PC-9 (cell line): ENCODE measurements at regions not wholly inside any gene's neighbourhood (a gene's known extent, or its start where the extent isn't known, plus 50 kb on each side); places are given as distances from the start of the nearest gene placed in this dataset.

ENCODE experiments used
- BruUV-seq: library from RNA; stranded (reverse); fragments of 400-500 nt; replicated peaks from 2 replicates; lab custom pipeline; 2021; lab: Mats Ljungman, UMichigan
- CTCF ChIA-PET: fragments of 300-600 bp; sonication (Branson Sonifier 250); formaldehyde crosslinking; loops from one replicate; lab custom pipeline; 2022; ENCODE audit warnings: antibody characterized with exemption; lab: Charles Lee
- POLR2A ChIA-PET: fragments of 300-600 bp; sonication (Branson Sonifier 250); formaldehyde crosslinking; loops from one replicate; lab custom pipeline; 2022; ENCODE audit warnings: antibody characterized with exemption; ENCODE audit not compliant: unreplicated experiment; lab: Charles Lee
- DNase-seq, 2 experiments: peaks; one replicate each; pipeline versions ENCODE4 v3.0.0 to v3.0.0-alpha.2; 2015 to 2022; ENCODE audit warnings: mixed read lengths in 1 of 2
- H2AFZ ChIP-seq: fragments of 200-600 bp; sonication (generic); 2 replicates; pipeline ENCODE4 v1.8.1; 2017; ENCODE audit warnings: antibody characterized with exemption
- H3F3A ChIP-seq: fragments of 200-600 bp; sonication (generic); 2 replicates; pipeline ENCODE4 v1.8.1; 2017; ENCODE audit warnings: antibody characterized with exemption, mild to moderate bottlenecking, low read depth; ENCODE audit not compliant: insufficient read depth
- H3K27ac ChIP-seq: fragments of 200-600 bp; sonication (generic); 2 replicates; pipeline ENCODE4 v1.6.1; 2016; ENCODE audit warnings: mixed run types
- H3K27me3 ChIP-seq: fragments of 200-600 bp; sonication (generic); 2 replicates; pipeline ENCODE4 v1.6.1; 2016; ENCODE audit warnings: low read depth, mixed run types; ENCODE audit not compliant: insufficient read depth
- H3K36me3 ChIP-seq: fragments of 200-600 bp; sonication (generic); 2 replicates; pipeline ENCODE4 v1.6.1; 2016; ENCODE audit warnings: low read depth, mixed run types
- H3K4me1 ChIP-seq: fragments of 200-600 bp; sonication (generic); replicated peaks from 2 replicates; pipeline ENCODE4 v1.6.1; 2016; ENCODE audit warnings: mixed run types; ENCODE audit not compliant: insufficient read depth
- H3K4me2 ChIP-seq: fragments of 200-600 bp; sonication (generic); 2 replicates; pipeline ENCODE4 v1.6.1; 2017; ENCODE audit warnings: mixed run types
- H3K4me3 ChIP-seq: fragments of 200-600 bp; sonication (generic); 2 replicates; pipeline ENCODE4 v1.6.1; 2016; ENCODE audit warnings: mixed run types
- H3K79me2 ChIP-seq: fragments of 200-600 bp; sonication (generic); 2 replicates; pipeline ENCODE4 v1.6.1; 2017; ENCODE audit warnings: low read depth, mixed run types
- H3K9me2 ChIP-seq: fragments of 200-600 bp; sonication (generic); 2 replicates; pipeline ENCODE4 v1.8.1; 2017; ENCODE audit warnings: mild to moderate bottlenecking; ENCODE audit not compliant: insufficient read depth
- H3K9me3 ChIP-seq: fragments of 200-600 bp; sonication (generic); 2 replicates; pipeline ENCODE4 v1.8.1; 2016; ENCODE audit warnings: low read depth; ENCODE audit not compliant: insufficient read depth
- H4K20me1 ChIP-seq: fragments of 200-600 bp; sonication (generic); 2 replicates; pipeline ENCODE4 v1.8.1; 2017; ENCODE audit not compliant: insufficient read depth
- EZH2 ChIP-seq: fragments of 200-600 bp; sonication (generic); IDR thresholded peaks from 2 replicates; pipeline ENCODE4 v1.8.0; 2017; ENCODE audit warnings: antibody characterized with exemption, low read depth
- intact Hi-C: fragments of 100-400 bp; cut with micrococcal nuclease; formaldehyde crosslinking; loops from one replicate; pipeline ENCODE4 v1.10.0; 2022; ENCODE audit not compliant: unreplicated experiment
- TF ChIP-seq, protein P1 (sequence below): fragments of 200-600 bp; sonication (generic); conservative IDR thresholded peaks from 2 replicates; pipeline ENCODE4 v1.6.1; 2017; ENCODE audit warnings: mixed run types, antibody characterized with exemption, mild to moderate bottlenecking, moderate library complexity

DNA sequence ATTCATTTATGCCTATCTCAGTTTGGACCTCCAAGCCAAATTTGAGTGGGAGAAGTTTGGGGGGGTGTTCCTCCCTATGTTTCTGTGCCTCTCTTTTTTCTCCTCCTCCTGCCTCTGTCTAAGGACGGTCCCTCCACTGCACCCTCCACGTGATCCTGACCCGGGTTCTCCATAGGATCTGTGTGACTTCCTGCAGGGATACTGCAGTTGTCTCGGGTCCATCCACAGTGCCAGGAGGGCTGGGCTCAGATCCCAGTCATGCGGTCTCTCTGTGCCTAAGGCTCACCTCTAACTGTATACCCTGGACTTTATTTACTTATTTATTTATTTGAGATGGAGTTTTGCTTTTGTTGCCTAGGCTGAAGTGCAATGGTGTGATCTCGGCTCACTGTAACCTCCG lies 1354.5 kb downstream of the BRD1 start:
- H3K4me3 ChIP-seq, result no peak overlapping the region
- CTCF ChIA-PET, result no interaction called here
- H3K27me3 ChIP-seq, result peaks cover 98% of the 10 kb centered on the region
- no peak for DNase-seq
- POLR2A ChIA-PET, result no interaction called here
- no peaks in the 10 kb centered on the region for H3K9me2 ChIP-seq
- H3K79me2 ChIP-seq, result no peaks in the 10 kb centered on the region
- no peaks in the 10 kb centered on the region for H4K20me1 ChIP-seq
- H3K4me1 ChIP-seq, result no peaks in the 10 kb centered on the region
- TF ChIP-seq, protein P1, sequence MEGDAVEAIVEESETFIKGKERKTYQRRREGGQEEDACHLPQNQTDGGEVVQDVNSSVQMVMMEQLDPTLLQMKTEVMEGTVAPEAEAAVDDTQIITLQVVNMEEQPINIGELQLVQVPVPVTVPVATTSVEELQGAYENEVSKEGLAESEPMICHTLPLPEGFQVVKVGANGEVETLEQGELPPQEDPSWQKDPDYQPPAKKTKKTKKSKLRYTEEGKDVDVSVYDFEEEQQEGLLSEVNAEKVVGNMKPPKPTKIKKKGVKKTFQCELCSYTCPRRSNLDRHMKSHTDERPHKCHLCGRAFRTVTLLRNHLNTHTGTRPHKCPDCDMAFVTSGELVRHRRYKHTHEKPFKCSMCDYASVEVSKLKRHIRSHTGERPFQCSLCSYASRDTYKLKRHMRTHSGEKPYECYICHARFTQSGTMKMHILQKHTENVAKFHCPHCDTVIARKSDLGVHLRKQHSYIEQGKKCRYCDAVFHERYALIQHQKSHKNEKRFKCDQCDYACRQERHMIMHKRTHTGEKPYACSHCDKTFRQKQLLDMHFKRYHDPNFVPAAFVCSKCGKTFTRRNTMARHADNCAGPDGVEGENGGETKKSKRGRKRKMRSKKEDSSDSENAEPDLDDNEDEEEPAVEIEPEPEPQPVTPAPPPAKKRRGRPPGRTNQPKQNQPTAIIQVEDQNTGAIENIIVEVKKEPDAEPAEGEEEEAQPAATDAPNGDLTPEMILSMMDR, result no peak
- intact Hi-C loops, result no loop called here
- H2AFZ ChIP-seq, result no peak overlapping the region
- no peaks in the 10 kb centered on the region for H3K36me3 ChIP-seq
- H3K9me3 ChIP-seq, result no peaks in the 10 kb centered on the region
- no peak overlapping the region for H3K27ac ChIP-seq
- no peaks in the 10 kb centered on the region for H3F3A ChIP-seq
- BruUV-seq, result no TSS peak
- no peak overlapping the region for H3K4me2 ChIP-seq

DNA sequence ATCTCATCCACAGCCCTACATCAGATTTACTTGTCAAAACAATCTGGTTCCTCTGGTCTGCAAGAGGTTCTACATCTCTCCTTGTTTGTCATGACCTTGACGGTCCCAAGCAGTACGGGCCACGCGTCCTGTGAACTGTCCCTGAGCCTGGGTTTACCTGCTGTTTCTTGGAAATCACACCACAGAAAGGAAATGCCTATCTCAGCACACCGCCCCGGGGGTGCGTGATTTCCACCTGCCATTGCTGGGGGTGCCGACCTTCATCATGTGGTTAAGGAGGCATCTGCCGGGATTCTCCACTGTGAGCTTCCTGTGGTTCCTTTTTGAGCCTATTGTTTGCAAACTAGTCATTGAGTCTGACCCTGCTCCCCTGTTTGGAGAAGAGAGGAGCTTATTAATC lies 1363.4 kb downstream of the BRD1 start:
- H3K27ac ChIP-seq, result no peak overlapping the region
- no peaks in the 10 kb centered on the region for H3K79me2 ChIP-seq
- H3K4me2 ChIP-seq, result no peak overlapping the region
- H4K20me1 ChIP-seq, result no peaks in the 10 kb centered on the region
- H3K9me2 ChIP-seq, result no peaks in the 10 kb centered on the region
- no TSS peak for BruUV-seq
- TF ChIP-seq, protein P1, result no peak
- no peak for TF ChIP-seq EZH2
- ChIA-PET CTCF (no interaction called here), POLR2A (no interaction called here)
- no peak for DNase-seq
- no peaks in the 10 kb centered on the region for H3K4me1 ChIP-seq
- H3K4me3 ChIP-seq, result no peak overlapping the region
- intact Hi-C loops, result no loop called here
- H3K36me3 ChIP-seq, result no peaks in the 10 kb centered on the region
- H3K9me3 ChIP-seq, result no peaks in the 10 kb centered on the region
- H2AFZ ChIP-seq, result no peak overlapping the region
- H3K27me3 ChIP-seq, result peaks cover 94% of the 10 kb centered on the region
- H3F3A ChIP-seq, result no peaks in the 10 kb centered on the region

DNA sequence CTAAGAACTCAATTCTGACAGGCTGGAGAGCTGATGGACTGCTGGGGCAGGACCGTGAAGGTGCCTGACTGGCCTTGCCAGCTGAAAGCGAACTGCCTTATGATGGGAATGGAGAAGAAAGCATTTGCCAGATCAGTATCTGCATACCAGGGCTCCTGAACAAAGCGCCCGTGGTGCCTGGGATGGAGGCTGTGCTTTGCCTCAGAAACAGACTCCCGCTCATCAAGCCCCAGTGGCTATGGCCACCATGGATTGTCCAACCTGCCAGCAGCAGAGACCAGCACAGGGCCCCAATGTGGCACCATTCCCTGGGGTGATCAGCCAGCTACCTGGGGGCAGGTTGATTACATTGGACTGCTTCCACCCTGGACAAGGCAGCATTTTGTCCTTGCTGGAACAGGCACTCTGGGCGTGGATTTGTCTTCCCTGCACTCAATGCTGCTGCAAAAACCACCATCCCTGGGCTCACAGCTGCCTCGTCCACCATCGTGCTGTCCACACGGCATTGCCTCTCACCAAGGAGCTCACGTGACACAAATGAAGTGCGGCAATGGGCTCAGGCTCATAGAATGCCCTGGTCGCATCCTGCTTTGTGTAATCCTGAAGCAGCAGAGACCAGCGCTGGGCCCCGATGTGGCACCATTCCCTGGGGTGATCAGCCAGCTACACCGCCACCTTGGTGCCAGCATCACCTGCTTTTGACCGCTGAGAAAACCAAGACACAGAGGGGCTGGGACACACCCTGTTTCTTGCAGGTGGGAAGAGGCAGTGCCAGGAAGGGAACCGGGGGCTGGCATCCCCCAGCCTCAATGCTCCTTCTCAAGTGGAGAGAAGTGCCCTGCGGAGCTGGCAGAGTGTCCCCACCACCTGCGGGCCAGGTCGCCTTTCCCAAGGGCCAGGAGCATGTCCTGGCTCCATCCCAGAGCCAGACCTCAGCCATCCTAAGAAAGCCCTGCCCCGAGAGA lies 1367.5 kb downstream of the BRD1 start:
- TF ChIP-seq, protein P1, result no peak
- no peak for TF ChIP-seq EZH2
- Histone ChIP-seq H2AFZ (no peak overlapping the region), H3K79me2 (no peaks in the 10 kb centered on the region), H3K36me3 (no peaks in the 10 kb centered on the region), H4K20me1 (no peaks in the 10 kb centered on the region), H3K27me3 (peaks cover 98% of the 10 kb centered on the region), H3K27ac (no peak overlapping the region), H3F3A (no peaks in the 10 kb centered on the region), H3K9me2 (no peaks in the 10 kb centered on the region), H3K9me3 (no peaks in the 10 kb centered on the region), H3K4me3 (no peak overlapping the region), H3K4me1 (no peaks in the 10 kb centered on the region), H3K4me2 (no peak overlapping the region)
- BruUV-seq, result no TSS peak
- intact Hi-C loops, result no loop called here
- no peak for DNase-seq
- POLR2A ChIA-PET, result no interaction called here
- CTCF ChIA-PET, result no interaction called here
